ENCODE measurements at regions not wholly inside any gene's neighbourhood (a gene's known extent, or its start where the extent isn't known, plus 50 kb on each side); places are given as distances from the start of the nearest gene placed in this dataset.

DNA sequence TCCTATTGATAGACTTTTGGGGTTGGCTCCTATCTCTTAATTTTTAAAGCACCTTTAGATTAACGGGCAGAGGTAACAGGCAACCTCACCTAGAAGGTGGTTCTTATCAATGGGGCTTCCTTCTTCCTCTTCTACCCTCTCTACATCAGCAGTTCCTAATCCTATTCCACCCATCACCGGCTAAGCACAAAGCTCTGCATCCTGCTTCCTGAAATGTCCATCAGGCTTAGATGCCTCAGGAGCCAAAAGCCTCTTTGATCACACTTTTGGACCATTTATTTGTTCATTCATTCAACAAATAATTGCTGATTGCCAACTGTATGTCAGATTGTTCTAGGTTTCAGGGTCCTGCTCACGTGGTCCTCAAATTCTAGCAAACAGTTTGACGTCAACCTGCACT, 586.0 kb downstream of the TOX3 start:
- DNase-seq: no peak

DNA sequence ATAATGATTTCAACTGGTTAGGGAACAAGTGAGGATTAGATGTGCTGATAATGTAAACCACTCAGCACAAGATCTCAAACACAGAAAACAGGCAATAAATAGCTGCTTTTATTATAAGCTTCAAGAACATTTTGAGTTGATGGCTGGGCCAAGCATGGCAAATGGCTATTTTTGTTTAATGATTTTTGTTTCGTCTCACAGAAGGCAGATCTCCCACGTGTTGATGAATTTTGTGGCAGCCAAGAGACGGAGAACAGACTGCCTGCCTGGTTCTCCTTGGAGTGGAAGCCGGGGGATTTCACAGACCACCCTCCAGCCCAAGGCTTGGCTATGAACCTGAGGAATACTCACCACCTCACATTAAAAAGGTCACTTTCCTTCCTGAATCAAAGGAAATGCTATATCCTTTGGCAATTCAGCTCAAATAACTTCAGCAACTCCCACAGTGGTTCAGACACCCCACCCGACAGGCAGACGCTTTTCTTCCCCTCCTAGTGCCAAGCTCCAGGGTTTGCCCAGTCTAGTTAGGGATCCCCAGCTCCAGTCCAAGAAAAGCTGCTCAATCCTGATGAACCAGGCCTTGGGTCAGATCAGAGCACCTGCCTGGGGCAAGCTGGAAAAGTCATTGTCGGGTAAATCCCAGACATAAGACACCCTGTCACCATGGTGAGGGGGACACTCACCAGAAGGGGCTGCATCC, 593.5 kb downstream of the TOX3 start:
- no peak for DNase-seq

DNA sequence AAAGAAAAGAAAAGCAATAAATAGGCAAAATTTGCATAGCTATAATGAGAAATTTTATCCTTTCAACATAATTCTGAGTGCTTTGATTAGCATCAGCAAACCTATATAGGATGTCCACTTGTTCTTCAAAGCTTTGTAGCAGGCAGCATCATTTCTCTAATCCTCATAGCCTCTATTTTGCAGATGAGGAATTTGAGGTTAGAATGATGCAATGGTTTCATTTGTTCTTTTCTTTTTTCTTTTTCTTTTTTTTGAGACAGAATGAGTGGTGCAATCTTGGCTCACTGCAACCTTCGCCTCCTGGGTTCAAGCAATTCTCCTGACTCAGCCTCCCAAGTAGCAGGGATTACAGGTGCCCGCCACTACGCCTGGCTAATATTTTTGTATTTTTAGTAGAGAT, 594.4 kb downstream of the TOX3 start:
- DNase-seq: no peak

DNA sequence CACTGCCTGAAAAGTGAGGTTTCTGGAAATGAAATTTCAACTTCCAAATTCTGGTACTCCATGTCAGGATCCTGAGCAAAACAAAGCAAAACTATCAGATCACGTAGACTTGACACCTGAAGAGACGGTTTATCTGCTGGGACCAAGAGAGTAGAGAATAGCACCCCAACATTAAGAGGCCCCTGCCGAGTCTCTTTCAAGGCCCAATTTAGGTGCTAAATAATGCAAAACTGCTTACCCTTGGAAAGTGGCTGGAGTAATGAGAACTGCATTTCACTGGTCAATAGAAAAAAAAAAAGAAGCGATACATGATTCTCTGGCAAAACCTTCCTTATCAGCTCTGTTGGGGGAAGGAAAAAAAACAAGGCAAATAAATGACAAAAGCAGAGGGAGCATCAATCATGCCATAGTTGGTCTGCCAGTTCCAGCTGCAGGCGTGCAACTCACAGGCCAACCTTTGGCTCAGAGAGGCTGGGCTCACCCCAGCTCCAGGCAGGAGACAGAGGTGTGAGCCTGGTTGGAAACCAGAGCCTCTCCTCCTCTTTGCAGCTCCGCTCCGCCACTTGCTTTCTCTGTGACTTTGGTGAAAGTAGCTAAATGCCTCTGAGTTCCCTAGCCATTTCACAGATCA, 595.2 kb downstream of the TOX3 start:
- no peak for DNase-seq

DNA sequence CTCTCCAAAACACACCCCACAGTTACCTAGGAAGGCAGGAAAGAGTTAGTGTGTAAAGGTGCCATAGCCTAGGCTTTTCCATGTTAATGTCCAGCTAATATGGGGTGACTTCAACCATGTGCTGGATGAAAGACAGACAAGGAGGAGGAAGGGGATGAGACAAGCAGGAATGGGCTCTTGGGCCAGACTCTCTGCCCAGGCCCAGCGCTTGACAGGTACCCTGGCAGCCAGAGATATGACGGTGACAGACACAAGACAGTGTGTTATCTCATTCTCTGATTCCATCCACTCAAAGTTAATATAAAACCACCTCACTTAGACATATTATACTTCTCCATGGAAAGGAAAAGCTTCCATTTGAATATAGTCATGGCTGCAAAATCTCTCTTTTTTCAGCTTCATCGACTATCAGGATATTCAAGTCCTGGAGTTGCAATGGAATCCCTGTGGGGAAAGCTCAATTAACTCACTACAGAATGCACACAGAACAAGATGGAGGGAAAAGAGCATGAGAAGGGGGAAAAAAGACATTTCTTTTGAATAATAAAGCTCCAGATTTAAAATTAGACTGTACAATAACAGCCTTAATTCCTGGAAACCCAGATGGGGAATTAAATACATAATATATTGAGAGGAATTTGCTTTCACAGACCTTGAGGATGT, 596.7 kb downstream of the TOX3 start:
- no peak for DNase-seq

DNA sequence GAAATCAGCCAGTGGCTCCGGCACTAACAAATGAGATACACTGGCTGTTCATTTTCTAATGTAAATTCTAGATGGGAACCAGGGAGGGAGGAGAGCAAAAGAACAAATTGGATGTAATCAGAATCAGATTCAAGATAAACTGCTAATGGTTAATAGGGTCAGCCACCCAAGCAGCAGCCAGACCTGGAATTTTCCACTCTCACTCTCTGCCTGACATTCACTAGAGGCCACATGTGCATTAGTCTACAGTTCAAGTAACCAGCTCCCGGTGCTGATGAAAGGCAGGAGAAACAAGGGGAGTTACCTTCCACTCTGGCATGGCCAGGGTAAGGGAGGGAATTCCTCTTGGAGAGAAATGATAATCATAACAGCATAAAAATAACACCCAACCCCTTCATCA, 597.7 kb downstream of the TOX3 start:
- DNase-seq: no peak

DNA sequence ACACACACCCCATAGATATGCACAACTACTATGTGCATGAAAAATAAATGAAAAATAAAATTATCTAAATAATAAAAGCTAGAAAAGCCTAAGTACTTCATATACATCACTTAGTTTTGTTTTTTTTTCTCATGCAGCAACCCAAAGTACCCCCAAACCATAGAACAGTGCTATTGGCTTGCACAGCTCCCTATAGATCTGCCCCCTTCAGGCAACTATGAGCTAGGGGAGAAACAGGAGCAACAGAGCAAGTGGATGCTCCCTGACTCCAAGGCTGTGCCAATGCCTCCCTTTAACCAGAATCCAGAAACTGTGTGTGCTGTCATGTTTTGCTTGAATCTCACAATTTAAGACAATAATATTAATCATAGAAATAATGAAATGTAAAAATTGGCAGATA, 605.5 kb downstream of the TOX3 start:
- no peak for DNase-seq

DNA sequence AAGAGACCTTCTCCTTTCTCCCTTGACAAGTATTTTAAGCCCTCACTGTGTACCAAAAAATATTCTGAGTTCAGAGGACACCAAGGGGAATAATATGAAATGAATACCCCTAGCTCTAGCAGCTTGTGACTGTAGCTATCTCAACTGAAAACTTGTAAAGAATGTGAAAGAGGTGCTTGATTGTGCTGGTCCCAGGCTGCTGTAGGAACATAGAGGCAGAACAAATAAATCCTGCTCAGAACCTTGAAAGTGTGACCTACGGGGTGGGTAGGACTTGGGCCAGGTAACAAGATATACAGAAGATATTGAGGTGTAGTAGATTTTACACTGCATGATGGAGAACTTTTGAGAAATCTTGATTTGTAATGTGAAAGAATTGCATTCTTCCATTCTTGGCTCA, 606.8 kb downstream of the TOX3 start:
- DNase-seq: no peak

DNA sequence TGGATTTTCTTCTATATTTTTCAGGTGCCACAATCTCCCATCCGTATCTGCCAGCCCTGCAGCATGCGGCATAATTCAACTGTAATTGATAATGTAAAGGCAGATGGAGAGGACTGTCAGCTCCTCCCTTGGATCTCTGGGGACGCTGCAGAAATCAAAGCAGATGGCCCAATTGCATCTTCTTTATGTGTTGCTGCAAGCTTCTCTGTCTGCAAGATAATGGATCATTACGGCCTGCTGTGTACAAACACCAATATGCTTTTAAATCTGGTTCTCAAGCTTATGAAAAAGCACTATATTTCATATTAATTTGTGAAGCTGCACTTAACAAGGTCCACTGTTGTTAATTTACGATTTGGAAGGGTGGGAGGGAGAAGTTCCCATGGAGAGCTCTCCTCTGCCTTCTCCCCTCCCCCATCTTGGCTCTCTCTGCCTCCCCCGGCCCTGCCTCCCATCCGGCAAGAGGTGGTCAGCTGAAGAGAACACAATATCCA, 607.5 kb downstream of the TOX3 start:
- DNase-seq: no peak

DNA sequence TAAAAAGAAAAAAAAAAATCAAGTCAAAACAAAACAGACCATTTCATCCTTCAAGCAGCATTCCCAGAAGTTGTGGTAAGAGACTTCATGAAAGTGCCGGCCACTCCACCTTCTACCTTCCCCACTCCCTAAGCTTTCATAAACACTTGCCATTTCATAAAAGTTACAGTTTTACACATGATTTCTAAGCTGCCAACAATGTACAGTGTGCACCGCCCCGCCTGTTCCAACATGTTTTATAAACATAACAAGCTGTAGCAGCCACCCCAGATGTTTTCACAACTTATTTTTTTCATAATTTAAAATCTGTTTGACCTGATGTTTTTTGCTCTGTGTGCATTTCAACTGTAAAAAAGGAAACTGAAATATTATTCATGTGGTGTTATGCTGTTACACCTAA, 608.1 kb downstream of the TOX3 start:
- DNase-seq: no peak

DNA sequence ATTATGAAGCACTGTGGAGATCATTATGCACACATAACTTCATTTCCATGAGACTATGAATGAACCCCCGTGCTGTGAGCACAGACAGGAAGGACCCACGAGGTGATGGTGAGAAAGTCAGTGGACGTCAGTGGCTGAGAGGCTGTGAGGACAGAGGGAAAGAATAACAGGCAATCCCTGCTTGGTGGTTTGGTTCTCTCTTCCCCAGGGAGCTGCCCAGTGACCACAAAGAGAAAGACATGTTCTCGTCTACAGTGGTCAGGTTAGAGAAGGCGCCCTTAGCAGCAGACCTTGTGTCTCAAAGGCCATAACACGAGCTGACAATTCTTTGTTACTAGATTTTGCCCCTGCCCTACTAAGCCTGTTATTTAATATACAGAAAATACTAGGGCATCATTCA, 609.2 kb downstream of the TOX3 start:
- no peak for DNase-seq

DNA sequence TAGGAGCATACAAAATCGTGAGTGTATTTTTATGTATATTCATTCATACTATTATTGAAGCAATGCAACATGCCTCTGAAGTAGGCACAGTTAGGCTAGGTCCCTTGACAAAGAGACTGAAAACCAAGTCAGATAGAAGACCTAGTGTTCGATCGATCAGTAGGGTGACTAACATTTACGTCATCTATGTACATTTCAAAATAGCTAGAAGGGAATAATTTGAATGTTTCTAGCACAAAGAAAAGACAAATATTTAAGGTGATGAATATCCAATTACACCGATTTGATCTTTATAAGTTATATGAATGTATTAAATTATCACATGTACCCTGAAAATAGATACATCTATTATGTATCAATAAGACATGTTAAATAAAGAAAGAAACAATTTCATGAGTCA, 610.1 kb downstream of the TOX3 start:
- DNase-seq: no peak

DNA sequence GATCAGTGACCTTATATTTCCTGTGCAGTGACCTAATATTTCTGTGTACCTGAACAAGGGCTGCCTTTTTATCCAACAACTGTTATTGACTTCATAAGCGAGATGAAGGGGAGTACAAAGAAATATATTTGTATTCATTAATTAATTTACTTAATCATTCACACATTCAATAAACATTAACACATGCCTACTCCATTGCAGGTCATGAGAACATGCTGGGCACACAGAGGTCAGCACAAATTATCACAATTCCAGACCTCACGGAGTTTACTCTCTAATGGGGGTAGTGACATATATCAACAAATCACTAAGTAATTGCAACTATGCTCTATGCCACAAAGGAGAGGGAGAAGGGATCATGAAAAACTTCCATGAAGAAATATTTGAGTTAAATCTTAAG, 614.6 kb downstream of the TOX3 start:
- DNase-seq: no peak

DNA sequence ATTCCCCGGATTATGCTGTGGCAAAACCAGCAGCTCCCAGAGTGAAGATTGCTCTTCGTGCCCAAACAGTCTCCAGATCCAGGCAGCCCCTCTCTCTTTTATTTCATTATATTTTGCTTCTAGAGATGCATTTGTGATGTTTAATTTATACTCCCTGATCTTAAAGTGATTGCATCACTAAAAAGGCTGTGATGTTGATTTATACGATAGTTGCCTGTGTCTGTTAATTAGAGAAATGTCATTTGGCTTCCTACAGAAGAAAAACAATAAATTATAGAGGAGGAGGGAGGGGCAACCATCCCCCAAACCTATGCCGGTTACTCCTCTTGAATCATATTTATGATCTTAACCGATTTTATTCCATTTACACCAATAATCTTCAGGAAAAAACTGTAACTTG, 615.3 kb downstream of the TOX3 start:
- no peak for DNase-seq

DNA sequence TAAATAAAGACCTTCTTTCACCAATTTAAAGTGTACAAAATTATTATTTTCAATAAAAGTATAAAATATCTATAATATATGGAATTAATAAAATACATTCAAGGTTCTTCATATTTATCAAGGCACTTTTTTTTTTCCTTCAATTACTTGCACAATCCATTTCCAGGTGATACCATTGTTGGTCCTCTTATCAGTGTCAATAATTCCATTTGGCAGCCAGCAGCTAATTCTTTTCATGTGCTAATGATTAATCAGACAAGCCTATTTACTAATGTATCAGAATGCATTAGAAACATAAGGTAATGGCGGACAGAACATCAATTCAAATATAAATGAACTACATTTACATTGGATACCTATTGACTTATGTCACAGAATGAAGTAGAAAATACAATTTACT, 622.2 kb downstream of the TOX3 start:
- no peak for DNase-seq

DNA sequence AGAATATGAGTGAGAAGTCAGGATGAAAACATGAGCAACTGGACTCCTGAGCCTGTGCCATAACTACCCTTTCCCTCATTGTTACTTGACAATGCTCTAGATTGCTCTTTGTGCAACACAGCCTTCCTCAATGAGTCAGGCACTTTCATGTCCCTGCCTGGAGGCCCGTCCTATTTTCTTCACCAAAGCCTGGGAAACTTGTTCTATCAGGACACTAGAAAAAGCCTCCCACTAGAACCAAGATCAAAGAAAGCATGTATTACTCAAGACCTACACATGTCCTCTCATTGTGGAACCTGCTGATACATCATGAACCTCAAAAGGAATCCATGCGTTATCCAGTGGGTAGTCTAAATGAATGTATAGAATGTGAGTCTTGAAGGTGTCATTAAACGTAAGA, 624.5 kb downstream of the TOX3 start:
- DNase-seq: no peak

DNA sequence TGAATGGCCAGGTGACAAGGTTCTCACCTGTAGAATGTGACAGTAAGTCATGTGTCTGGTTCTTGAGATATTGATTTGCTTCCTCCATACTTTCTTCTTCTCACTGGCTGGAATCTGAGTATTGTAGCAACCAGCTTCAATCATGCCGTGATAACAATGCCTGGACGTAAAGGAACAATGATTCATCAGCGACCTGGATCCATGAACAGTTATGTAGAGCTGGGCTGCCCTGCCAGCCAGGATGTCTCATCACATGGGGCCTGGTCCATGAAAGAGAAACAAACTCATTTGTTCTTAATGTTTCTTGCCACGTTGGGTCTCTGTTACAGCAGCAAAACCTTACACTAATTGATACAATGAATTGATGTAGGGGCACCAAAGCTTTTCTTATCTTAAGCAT, 627.2 kb downstream of the TOX3 start:
- DNase-seq: no peak

DNA sequence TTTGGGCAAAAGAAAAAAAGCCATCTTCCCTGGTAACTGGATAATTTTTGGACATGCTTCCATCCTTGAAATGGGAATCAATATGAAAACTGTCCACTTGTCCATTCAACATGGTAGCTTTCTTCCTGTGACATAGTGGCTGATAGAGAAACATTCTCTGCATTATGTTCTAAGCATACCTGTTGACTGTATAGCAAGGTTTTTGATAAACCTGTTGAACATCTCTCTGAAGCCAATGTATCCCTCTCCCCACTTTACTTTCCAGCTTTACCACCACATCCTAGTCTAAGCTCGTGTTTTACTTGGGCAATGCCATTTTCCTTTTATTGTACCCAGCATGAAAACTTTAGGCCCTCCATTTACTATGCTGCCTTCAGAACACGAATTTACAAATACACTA, 630.1 kb downstream of the TOX3 start:
- DNase-seq: no peak

DNA sequence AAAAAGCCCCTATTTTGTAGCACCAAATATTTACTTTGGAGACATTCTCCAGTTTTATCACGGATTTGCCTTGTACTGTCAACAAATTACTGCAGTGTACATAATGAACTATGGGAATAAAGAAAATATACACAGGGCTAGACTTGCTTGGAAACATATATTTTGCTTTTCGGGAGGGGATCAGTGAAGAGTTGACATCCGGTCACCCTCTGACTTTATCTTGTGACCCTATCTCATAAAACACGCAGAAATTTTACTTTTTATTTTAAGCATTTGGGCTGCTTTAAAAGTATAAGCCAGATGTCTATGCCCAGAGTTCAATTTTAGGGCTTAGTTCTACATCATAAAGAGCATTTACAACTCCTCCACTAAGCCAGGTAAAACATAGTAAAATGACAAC, 630.7 kb downstream of the TOX3 start:
- DNase-seq: no peak

DNA sequence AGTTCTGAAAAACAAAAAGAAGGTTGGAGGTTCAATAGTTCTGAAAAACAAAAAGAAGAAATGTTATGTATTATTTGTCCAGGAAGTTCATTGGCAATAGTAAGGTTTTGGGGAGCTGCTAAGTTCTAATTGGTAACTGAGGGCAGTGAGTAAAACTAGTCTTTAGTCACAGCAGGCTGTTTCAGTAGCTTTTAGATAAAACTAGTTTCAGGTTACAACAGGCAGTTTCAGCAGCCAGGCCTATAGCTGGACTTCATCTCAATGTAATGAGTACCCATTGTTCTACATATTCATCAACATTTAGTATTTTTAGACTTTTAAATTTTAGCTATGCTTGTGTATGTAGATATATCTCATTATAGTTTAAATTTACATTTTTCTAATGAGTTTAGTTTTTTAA, 639.3 kb downstream of the TOX3 start:
- no peak for DNase-seq

DNA sequence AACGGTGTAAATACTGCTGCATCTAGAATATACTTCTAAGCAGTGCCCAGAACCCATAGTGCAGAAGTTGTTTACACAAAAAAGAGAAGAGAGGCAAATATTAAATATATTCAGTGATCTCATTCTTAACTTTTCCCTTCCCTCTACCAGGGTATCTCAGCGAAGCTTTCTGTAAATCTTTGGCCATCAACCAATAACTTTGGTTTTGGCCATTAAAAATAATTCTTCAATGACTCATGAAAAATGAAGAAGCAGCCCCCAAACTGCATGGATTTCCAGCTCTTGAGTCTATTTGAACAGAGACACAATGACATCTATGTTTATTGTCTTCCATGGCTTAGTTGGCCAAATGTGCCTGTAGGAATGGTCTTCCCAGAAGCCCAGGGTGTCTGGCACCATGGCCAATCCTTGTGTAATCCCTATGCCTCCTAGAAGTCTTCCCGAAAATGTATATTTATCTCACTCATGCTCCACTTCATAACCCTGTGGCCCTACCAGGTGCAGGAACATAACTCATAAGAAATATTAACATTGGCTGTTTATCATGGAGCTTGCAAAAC, 646.6 kb downstream of the TOX3 start:
- DNase-seq: no peak

DNA sequence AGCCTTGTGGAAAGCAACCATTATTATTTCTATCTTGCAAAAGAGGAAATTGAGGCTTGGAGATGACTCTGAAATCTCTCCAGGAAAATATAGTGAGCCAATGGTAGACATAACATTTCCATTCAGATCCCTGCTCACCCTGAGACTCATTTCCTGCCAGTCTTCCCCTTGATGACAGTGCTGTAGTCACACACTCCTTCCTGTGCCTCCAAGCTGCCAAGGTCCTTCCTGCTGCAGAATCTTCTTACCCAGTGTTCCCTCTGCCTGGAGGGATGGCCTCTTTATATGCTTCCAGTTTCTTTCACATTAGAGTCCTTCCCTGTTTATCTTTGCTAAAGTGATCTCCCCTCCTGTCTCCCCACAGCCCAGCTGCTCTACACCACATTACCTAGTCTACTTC, 648.1 kb downstream of the TOX3 start:
- DNase-seq: no peak

DNA sequence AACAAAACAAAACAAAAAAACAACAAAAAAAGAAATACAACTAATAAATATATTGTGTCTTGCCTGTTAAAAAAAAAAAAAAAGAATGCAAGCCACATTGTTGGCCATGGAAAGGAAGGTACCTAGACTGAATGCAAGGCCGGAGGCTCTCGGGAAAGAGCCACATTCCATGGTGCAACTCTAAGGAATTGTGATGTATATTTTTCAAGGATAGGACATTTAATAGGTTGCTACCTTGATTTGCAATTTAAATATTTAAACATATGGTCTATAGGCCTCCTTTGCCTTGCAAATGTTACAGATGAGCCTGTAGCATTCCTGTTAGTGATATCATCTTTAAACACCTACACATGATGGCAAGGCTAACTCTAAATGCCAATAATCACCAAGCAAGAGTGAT, 650.9 kb downstream of the TOX3 start:
- no peak for DNase-seq
